ENCODE measurements at regions not wholly inside any gene's neighbourhood (a gene's known extent, or its start where the extent isn't known, plus 50 kb on each side); places are given as distances from the start of the nearest gene placed in this dataset.

GRCh38 chr20:4512891-4513550 lies 173.2 kb upstream of the PRNP start:
- no peak overlapping the region for H3K4me3 ChIP-seq (ENCODE audit: extremely low read depth in 1 of 4, insufficient read depth in 2 of 4, low read depth in 3 of 4, low read length in 4 of 4)
- 0 out of 2 replicates have a peak, but pooled peaks have one; percentile 42 for TF ChIP-seq JUND (IDR thresholded peaks at IDR 0.05; ENCODE audit: low read length)
- no peak for TF ChIP-seq CTBP2 (IDR thresholded peaks at IDR 0.05; ENCODE audit: borderline replicate concordance, insufficient read depth, insufficient read length, low read length)
- no peak overlapping the region for H2AFZ ChIP-seq (ENCODE audit: low read length)
- H3K14ac ChIP-seq (ENCODE audit: insufficient read length) = no peak overlapping the region
- H3K27ac ChIP-seq (ENCODE audit: low read depth, low read length) = no peak overlapping the region
- no peaks in the 10 kb centered on the region; a peak in 1 of 8 replicates for H3K36me3 ChIP-seq (ENCODE audit: control insufficient read depth in 2 of 4, insufficient read depth in 4 of 4, low read length in 3 of 4)
- no peaks in the 10 kb centered on the region for H3K79me1 ChIP-seq (ENCODE audit: low read depth, low read length)
- peaks cover 0 to 4% (median 1%) of the 10 kb centered on the region in 4 experiments; a peak in 1 of 7 replicates for H3K4me1 ChIP-seq (replicated peaks in 1 of 4; ENCODE audit: control insufficient read depth in 3 of 4, insufficient read depth in 4 of 4, low read length in 3 of 4)
- WGBS, 2 experiments (ENCODE audit: extremely low coverage in 1 of 2, insufficient coverage in 1 of 2, insufficient read length in 1 of 2, insufficient replicate concordance in 2 of 2, low coverage in 1 of 2, low lambda C conversion rate in 2 of 2, missing lambda C conversion rate in 1 of 2) = 84% methylated on average over 3 of the region's 3 CpGs; no CpG with 5 or more reads in 1 of the 2 experiments
- H3K23ac ChIP-seq (ENCODE audit: insufficient read length) = no peak overlapping the region
- H3K9ac ChIP-seq (replicated peaks in 1 of 4; ENCODE audit: extremely low read depth in 1 of 4, low read depth in 3 of 4, low read length in 3 of 4) = no peak overlapping the region
- H3K23me2 ChIP-seq (ENCODE audit: low read depth, low read length) = peaks cover 3% of the 10 kb centered on the region; the same call in 1 of the 2 replicates
- H3K4ac ChIP-seq (replicated peaks; ENCODE audit: insufficient read length, low read depth, low read length) = no peak overlapping the region
- H2BK12ac ChIP-seq (ENCODE audit: low read depth, low read length) = no peak overlapping the region
- DNase-seq (ENCODE audit: low read depth in 1 of 2, low spot score in 2 of 2) (no peak), FAIRE-seq (no peak)
- H4K91ac ChIP-seq (replicated peaks; ENCODE audit: insufficient read length, low read length) = no peak overlapping the region
- H4K8ac ChIP-seq (ENCODE audit: extremely low read depth, insufficient read depth, low read length) = no peak overlapping the region
- no peak overlapping the region for H4K5ac ChIP-seq (ENCODE audit: insufficient read length, low read depth, low read length)
- H3K56ac ChIP-seq (replicated peaks; ENCODE audit: insufficient read length, low read depth, low read length) = no peak overlapping the region
- no peak overlapping the region for H2BK15ac ChIP-seq (ENCODE audit: low read length)
- H4K20me1 ChIP-seq (replicated peaks in 1 of 2; ENCODE audit: control insufficient read depth in 1 of 2, insufficient read depth in 2 of 2, low read length in 2 of 2) = no peaks in the 10 kb centered on the region
- H3K27me3 ChIP-seq (replicated peaks in 1 of 4; ENCODE audit: control insufficient read depth in 3 of 4, extremely low read depth in 1 of 4, insufficient read depth in 3 of 4, low read length in 3 of 4) = no peaks in the 10 kb centered on the region
- H3K79me2 ChIP-seq (ENCODE audit: control insufficient read depth in 1 of 2, insufficient read depth in 2 of 2, low read length in 2 of 2) = no peaks in the 10 kb centered on the region
- CTCF ChIA-PET (ENCODE audit: partially characterized antibody) = interaction anchor here (1.4 to 1.5 kb wide), 2 partner anchors 18 to 263 kb away, joined by 3 read pairs; no protein-coding TSS in a partner anchor
- no peak overlapping the region for H2AK5ac ChIP-seq (ENCODE audit: low read depth, low read length)
- no peak overlapping the region for H3K4me2 ChIP-seq (ENCODE audit: insufficient read depth in 1 of 2, low read depth in 2 of 2, low read length in 2 of 2)
- H2BK5ac ChIP-seq (ENCODE audit: low read depth, low read length) = no peak overlapping the region
- H3K9me3 ChIP-seq (ENCODE audit: insufficient read depth in 2 of 2, low read depth in 1 of 2, low read length in 1 of 2) = peaks cover 0 to 11% of the 10 kb centered on the region in 2 experiments; a peak in 1 of 4 replicates
- H2BK120ac ChIP-seq (replicated peaks; ENCODE audit: low read depth, low read length) = no peak overlapping the region
- no peak overlapping the region for H2BK20ac ChIP-seq (ENCODE audit: low read length)
- H3K18ac ChIP-seq (ENCODE audit: extremely low read depth, low read length) = no peak overlapping the region
- POLR2A ChIA-PET (ENCODE audit: partially characterized antibody) = no interaction called here

Measured in H1 (cell line).